Esophagus squamous epithelium (tissue), 5 donors: ENCODE measurements at regions not wholly inside any gene's neighbourhood (a gene's known extent, or its start where the extent isn't known, plus 50 kb on each side); places are given as distances from the start of the nearest gene placed in this dataset.

ENCODE experiments used
- DNase-seq: peaks from one replicate; lab custom pipeline; 2025; lab: John Stamatoyannopoulos, UW
- H3K27ac ChIP-seq, 4 donors: fragments of 200-600 bp; sonication (generic); one replicate each; pipeline ENCODE4 v1.5.1; 2016 to 2019; ENCODE audit warnings: mild to moderate bottlenecking in 1 of 4
- H3K27me3 ChIP-seq, 4 donors: fragments of 200-600 bp; sonication (generic); 1 replicate in 3 of 4; 2 replicates in 1 of 4; pipeline versions ENCODE4 v1.5.1 to v1.6.0; 2017 to 2021; ENCODE audit warnings: antibody characterized with exemption in 1 of 4
- H3K36me3 ChIP-seq, 3 donors: fragments of 200-600 bp; sonication (generic); one replicate each; pipeline ENCODE4 v1.5.1; 2016 to 2019
- H3K4me1 ChIP-seq, 3 donors: fragments of 200-600 bp; sonication (generic); one replicate each; pipeline ENCODE4 v1.5.1; 2017 to 2019
- H3K4me3 ChIP-seq, 4 donors: fragments of 200-600 bp; sonication (generic); 1 replicate in 3 of 4; 2 replicates in 1 of 4; pipeline ENCODE4 v1.5.1; 2016 to 2019; ENCODE audit warnings: mild to moderate bottlenecking in 2 of 4, moderate library complexity in 1 of 4
- H3K9me3 ChIP-seq, 3 donors: fragments of 200-600 bp; sonication (generic); one replicate each; pipeline ENCODE4 v1.5.1; 2016 to 2019
- CTCF ChIP-seq, 6 experiments: fragments of 450-650 bp in 4 of 6; fragments of 200-600 bp in 2 of 6; sonication (generic) in 2 of 6; IDR thresholded peaks; one replicate each; pipeline ENCODE4 v1.5.1; 2016 to 2019; ENCODE audit warnings: antibody characterized with exemption in 6 of 6, mild to moderate bottlenecking in 4 of 6, moderate library complexity in 4 of 6
- POLR2A ChIP-seq, 4 donors: fragments of 450-650 bp; IDR thresholded peaks; one replicate each; pipeline ENCODE4 v1.6.1; 2017; ENCODE audit warnings: antibody characterized with exemption in 4 of 4, mild to moderate bottlenecking in 4 of 4, moderate library complexity in 3 of 4
- WGBS, 2 donors: methylation state at CpG; one replicate each; pipeline ENCODE4 v1.1.5; 2018; 5-methylcytosine and 5-hydroxymethylcytosine counted together
- intact Hi-C: fragments of 100-400 bp; cut with DNase I; formaldehyde crosslinking; loops from one replicate; pipeline ENCODE4 v1.15.0; 2022
- donor health status: DM: yes; HTN: yes; CAD: no.

- no peak overlapping the region for H3K27ac ChIP-seq
- no peaks in the 10 kb centered on the region for H3K27me3 ChIP-seq
- intact Hi-C loops: no loop called here
- no peaks in the 10 kb centered on the region for H3K4me1 ChIP-seq
- H3K36me3 ChIP-seq: no peaks in the 10 kb centered on the region
- no peak overlapping the region for H3K4me3 ChIP-seq
- no peak for DNase-seq
- no peak for TF ChIP-seq POLR2A (IDR thresholded peaks at IDR 0.05)
- TF ChIP-seq CTCF (IDR thresholded peaks at IDR 0.05): no peak
- no peaks in the 10 kb centered on the region for H3K9me3 ChIP-seq
These were observed 1478.6 kb upstream of the ACVR2A start for GRCh38 chr2:146366276-146366675.

GRCh38 chr2:146365041-146365440 is 1479.8 kb upstream of the ACVR2A start:
- H3K4me3 ChIP-seq: no peak overlapping the region
- DNase-seq: no peak
- H3K9me3 ChIP-seq: no peaks in the 10 kb centered on the region
- TF ChIP-seq CTCF (IDR thresholded peaks at IDR 0.05) (no peak), POLR2A (IDR thresholded peaks at IDR 0.05) (no peak)
- intact Hi-C loops: no loop called here
- no peaks in the 10 kb centered on the region for H3K27me3 ChIP-seq
- H3K4me1 ChIP-seq: no peaks in the 10 kb centered on the region
- H3K27ac ChIP-seq: no peak overlapping the region
- no peaks in the 10 kb centered on the region for H3K36me3 ChIP-seq
- WGBS, 2 donors: 80 to 82% methylated on average over 1 of the region's 1 CpG

GRCh38 chr2:146363731-146364130 is 1481.1 kb upstream of the ACVR2A start:
- intact Hi-C loops: no loop called here
- H3K9me3 ChIP-seq: no peaks in the 10 kb centered on the region
- H3K4me3 ChIP-seq: no peak overlapping the region
- H3K27me3 ChIP-seq: no peaks in the 10 kb centered on the region
- 77 to 86% methylated on average over 1 of the region's 1 CpG for WGBS, 2 donors
- DNase-seq: no peak
- H3K27ac ChIP-seq: no peak overlapping the region
- no peaks in the 10 kb centered on the region for H3K4me1 ChIP-seq
- H3K36me3 ChIP-seq: no peaks in the 10 kb centered on the region
- no peak for TF ChIP-seq POLR2A (IDR thresholded peaks at IDR 0.05)

DNA sequence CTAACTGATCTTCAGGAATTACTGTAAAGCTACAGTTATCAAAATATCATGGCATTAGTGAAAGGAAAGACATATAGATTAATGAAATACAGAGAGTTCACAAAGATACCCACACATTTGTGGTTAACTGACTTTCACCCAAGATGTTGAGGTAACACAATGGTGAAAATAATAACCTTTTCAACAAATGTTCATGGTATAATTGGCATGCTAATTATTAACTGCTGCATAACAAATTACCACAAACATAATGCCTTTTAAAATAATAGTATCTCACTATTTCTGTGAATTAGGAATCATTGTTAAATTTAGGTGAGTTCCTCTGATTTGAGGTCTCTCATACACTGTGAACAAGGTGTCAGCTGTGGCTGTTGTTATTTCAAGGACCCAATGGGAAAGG is 1493.1 kb upstream of the ACVR2A start:
- H3K4me1 ChIP-seq: no peaks in the 10 kb centered on the region
- DNase-seq: no peak
- intact Hi-C loops: no loop called here
- H3K4me3 ChIP-seq: no peak overlapping the region
- no peaks in the 10 kb centered on the region for H3K27me3 ChIP-seq
- TF ChIP-seq POLR2A (IDR thresholded peaks at IDR 0.05): no peak
- no peak for TF ChIP-seq CTCF (IDR thresholded peaks at IDR 0.05)
- no peak overlapping the region for H3K27ac ChIP-seq
- H3K36me3 ChIP-seq: no peaks in the 10 kb centered on the region
- no peaks in the 10 kb centered on the region for H3K9me3 ChIP-seq

DNA sequence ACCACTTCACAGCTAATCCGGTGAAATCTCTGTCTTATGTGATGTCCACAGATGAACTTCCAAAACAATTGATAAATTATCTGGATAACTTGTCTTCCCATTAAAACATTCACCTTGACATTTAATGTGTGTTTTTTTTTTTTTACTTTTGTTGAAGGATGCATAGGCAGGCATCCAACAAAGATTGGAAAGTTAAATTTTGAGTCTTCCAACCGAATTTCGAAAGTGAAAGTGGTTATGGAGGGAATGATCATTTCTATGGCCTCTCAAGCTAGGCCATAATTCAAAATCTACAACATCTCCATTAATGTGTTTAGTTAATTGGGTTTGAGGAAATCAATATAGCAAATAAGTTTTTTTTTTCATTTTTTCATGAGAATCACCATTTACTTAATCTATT is 1495.5 kb upstream of the ACVR2A start:
- H3K4me1 ChIP-seq: no peaks in the 10 kb centered on the region

More for the DNA sequence above, 1495.5 kb upstream of the ACVR2A start:
- H3K36me3 ChIP-seq: no peaks in the 10 kb centered on the region
- H3K27ac ChIP-seq: no peak overlapping the region
- no peak overlapping the region for H3K4me3 ChIP-seq
- intact Hi-C loops: no loop called here
- no peaks in the 10 kb centered on the region for H3K27me3 ChIP-seq
- DNase-seq: no peak
- no peaks in the 10 kb centered on the region for H3K9me3 ChIP-seq
- TF ChIP-seq POLR2A (IDR thresholded peaks at IDR 0.05) (no peak), CTCF (IDR thresholded peaks at IDR 0.05) (no peak)
- WGBS, 2 donors: 62 to 74% methylated on average over 3 of the region's 3 CpGs
